Colonic mucosa (tissue), 4 donors: ENCODE measurements at regions not wholly inside any gene's neighbourhood (a gene's known extent, or its start where the extent isn't known, plus 50 kb on each side); places are given as distances from the start of the nearest gene placed in this dataset.

Experiments
- DNase-seq: peaks from one replicate; pipeline ENCODE4 v3.0.0-alpha.2; 2020
- H3K27ac ChIP-seq: fragments of 200-600 bp; one replicate; pipeline ENCODE4 v1.8.0; 2021
- H3K27me3 ChIP-seq: fragments of 200-600 bp; one replicate; pipeline ENCODE4 v1.8.0; 2021
- H3K36me3 ChIP-seq: fragments of 200-600 bp; one replicate; pipeline ENCODE4 v1.8.0; 2021
- H3K4me1 ChIP-seq: fragments of 200-600 bp; one replicate; pipeline ENCODE4 v1.8.0; 2021; ENCODE audit warnings: mild to moderate bottlenecking
- H3K4me3 ChIP-seq: fragments of 200-600 bp; one replicate; pipeline ENCODE4 v1.8.0; 2021
- H3K9ac ChIP-seq, 2 donors: one replicate each; pipeline ENCODE4 v1.7.0; 2013; ENCODE audit warnings: control low read depth in 2 of 2, low read depth in 2 of 2, low read length in 2 of 2
- H3K9me3 ChIP-seq: fragments of 200-600 bp; one replicate; pipeline ENCODE4 v1.8.0; 2021
- intact Hi-C: fragments of 100-400 bp; cut with DNase I; formaldehyde crosslinking; loops from one replicate; pipeline ENCODE4 v1.14.1; 2022
- TF ChIP-seq, protein P1 (sequence below): fragments of 200-600 bp; IDR thresholded peaks from one replicate; pipeline ENCODE4 v1.8.0; 2022; ENCODE audit warnings: antibody characterized with exemption, mild to moderate bottlenecking
- donor health status: healthy.
- donor health status: DM: no; HTN: no; CAD: no.
- donor health status: DM: no; HTN: no; CAD: no.

- Histone ChIP-seq H3K4me3 (no peak overlapping the region), H3K9ac (no peak overlapping the region), H3K27ac (no peak overlapping the region), H3K4me1 (no peaks in the 10 kb centered on the region), H3K36me3 (no peaks in the 10 kb centered on the region), H3K27me3 (no peaks in the 10 kb centered on the region), H3K9me3 (no peaks in the 10 kb centered on the region)
- intact Hi-C loops: no loop called here
- TF ChIP-seq, protein P1, sequence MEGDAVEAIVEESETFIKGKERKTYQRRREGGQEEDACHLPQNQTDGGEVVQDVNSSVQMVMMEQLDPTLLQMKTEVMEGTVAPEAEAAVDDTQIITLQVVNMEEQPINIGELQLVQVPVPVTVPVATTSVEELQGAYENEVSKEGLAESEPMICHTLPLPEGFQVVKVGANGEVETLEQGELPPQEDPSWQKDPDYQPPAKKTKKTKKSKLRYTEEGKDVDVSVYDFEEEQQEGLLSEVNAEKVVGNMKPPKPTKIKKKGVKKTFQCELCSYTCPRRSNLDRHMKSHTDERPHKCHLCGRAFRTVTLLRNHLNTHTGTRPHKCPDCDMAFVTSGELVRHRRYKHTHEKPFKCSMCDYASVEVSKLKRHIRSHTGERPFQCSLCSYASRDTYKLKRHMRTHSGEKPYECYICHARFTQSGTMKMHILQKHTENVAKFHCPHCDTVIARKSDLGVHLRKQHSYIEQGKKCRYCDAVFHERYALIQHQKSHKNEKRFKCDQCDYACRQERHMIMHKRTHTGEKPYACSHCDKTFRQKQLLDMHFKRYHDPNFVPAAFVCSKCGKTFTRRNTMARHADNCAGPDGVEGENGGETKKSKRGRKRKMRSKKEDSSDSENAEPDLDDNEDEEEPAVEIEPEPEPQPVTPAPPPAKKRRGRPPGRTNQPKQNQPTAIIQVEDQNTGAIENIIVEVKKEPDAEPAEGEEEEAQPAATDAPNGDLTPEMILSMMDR: no peak
- no peak for DNase-seq
Measured at GRCh38 chr18:49651033-49651432, 89.2 kb downstream of the LIPG start.

- H3K9me3 ChIP-seq: no peaks in the 10 kb centered on the region
- no peak overlapping the region for H3K9ac ChIP-seq
- DNase-seq: no peak
- TF ChIP-seq, protein P1: no peak
- H3K4me3 ChIP-seq: no peak overlapping the region
- no peaks in the 10 kb centered on the region for H3K36me3 ChIP-seq
- intact Hi-C loops: no loop called here
- no peaks in the 10 kb centered on the region for H3K4me1 ChIP-seq
- no peaks in the 10 kb centered on the region for H3K27me3 ChIP-seq
- no peak overlapping the region for H3K27ac ChIP-seq
Measured at GRCh38 chr18:49650426-49650891, 88.6 kb downstream of the LIPG start.

- H3K9me3 ChIP-seq: no peaks in the 10 kb centered on the region
- TF ChIP-seq, protein P1: no peak
- H3K9ac ChIP-seq: no peak overlapping the region
- H3K4me1 ChIP-seq: no peaks in the 10 kb centered on the region
- intact Hi-C loops: no loop called here
- H3K27ac ChIP-seq: no peak overlapping the region
- H3K4me3 ChIP-seq: no peak overlapping the region
- no peak for DNase-seq
- H3K27me3 ChIP-seq: no peaks in the 10 kb centered on the region
- H3K36me3 ChIP-seq: no peaks in the 10 kb centered on the region
Measured at GRCh38 chr18:49648811-49649210, 87.0 kb downstream of the LIPG start.
